ENCODE measurements at regions not wholly inside any gene's neighbourhood (a gene's known extent, or its start where the extent isn't known, plus 50 kb on each side); places are given as distances from the start of the nearest gene placed in this dataset.

GRCh38 chr6:71706523-71706922 is 179.8 kb upstream of the RIMS1 start:
- no peak overlapping the region for H3K4me3 Mint-ChIP-seq
- ChIA-PET POLR2A (no interaction called here), CTCF (no interaction called here)
- no peaks in the 10 kb centered on the region for H3K9me3 Mint-ChIP-seq
- no peaks in the 10 kb centered on the region for H3K27me3 Mint-ChIP-seq (ENCODE audit: low read depth)
- H3K27ac Mint-ChIP-seq = no peak overlapping the region
- H3K36me3 Mint-ChIP-seq = no peaks in the 10 kb centered on the region
- ATAC-seq = no peak
- no peak for DNase-seq (ENCODE audit: low spot score)
- peaks cover 14% of the 10 kb centered on the region for H3K4me1 Mint-ChIP-seq
- TF ChIP-seq MAX (CRISPR knock-in tag; IDR thresholded peaks at IDR 0.05) (no peak), ZNF423 (CRISPR knock-in tag; IDR thresholded peaks at IDR 0.05) (no peak), MYBL2 (CRISPR knock-in tag; IDR thresholded peaks at IDR 0.05) (no peak), FOXP4 (CRISPR knock-in tag; IDR thresholded peaks at IDR 0.05) (no peak), JAZF1 (CRISPR knock-in tag; IDR thresholded peaks at IDR 0.05) (no peak), ZBTB43 (CRISPR knock-in tag; IDR thresholded peaks at IDR 0.05) (no peak), AR (CRISPR knock-in tag; IDR thresholded peaks at IDR 0.05) (no peak), RELA (CRISPR knock-in tag; IDR thresholded peaks at IDR 0.05; ENCODE audit: borderline replicate concordance) (no peak)

GRCh38 chr6:71707059-71707458 is 179.3 kb upstream of the RIMS1 start:
- Mint-ChIP-seq H3K27me3 (ENCODE audit: low read depth) (no peaks in the 10 kb centered on the region), H3K9me3 (no peaks in the 10 kb centered on the region), H3K4me1 (peaks cover 14% of the 10 kb centered on the region), H3K4me3 (no peak overlapping the region), H3K27ac (no peak overlapping the region), H3K36me3 (no peaks in the 10 kb centered on the region)
- CTCF ChIA-PET = no interaction called here
- no peak for DNase-seq (ENCODE audit: low spot score)
- POLR2A ChIA-PET = no interaction called here
- ATAC-seq = peak; percentile 70
- TF ChIP-seq JUN (CRISPR knock-in tag; IDR thresholded peaks at IDR 0.05) (no peak), ZSCAN18 (CRISPR knock-in tag; IDR thresholded peaks at IDR 0.05) (no peak), E2F4 (CRISPR knock-in tag; IDR thresholded peaks at IDR 0.05; ENCODE audit: borderline replicate concordance, low read depth) (no peak), CBFB (CRISPR knock-in tag; IDR thresholded peaks at IDR 0.05; ENCODE audit: low read depth) (no peak), TEAD4 (CRISPR knock-in tag; IDR thresholded peaks at IDR 0.05) (no peak), MLX (CRISPR knock-in tag; IDR thresholded peaks at IDR 0.05) (no peak), HMGXB4 (CRISPR knock-in tag; IDR thresholded peaks at IDR 0.05) (no peak), ELF4 (CRISPR knock-in tag; IDR thresholded peaks at IDR 0.05; ENCODE audit: low read depth) (no peak), ZNF671 (CRISPR knock-in tag; IDR thresholded peaks at IDR 0.05) (no peak), JAZF1 (CRISPR knock-in tag; IDR thresholded peaks at IDR 0.05) (no peak), ATF1 (CRISPR knock-in tag; IDR thresholded peaks at IDR 0.05) (no peak), SMAD4 (CRISPR knock-in tag; IDR thresholded peaks at IDR 0.05) (no peak)
